ENCODE measurements at regions not wholly inside any gene's neighbourhood (a gene's known extent, or its start where the extent isn't known, plus 50 kb on each side); places are given as distances from the start of the nearest gene placed in this dataset.

- Mint-ChIP-seq H3K4me1 (ENCODE audit: low read depth) (no peaks in the 10 kb centered on the region), H3K27ac (no peak overlapping the region), H3K36me3 (ENCODE audit: low read depth) (no peaks in the 10 kb centered on the region), H3K9me3 (peaks cover 4% of the 10 kb centered on the region), H3K4me3 (no peak overlapping the region), H3K27me3 (no peaks in the 10 kb centered on the region)
- intact Hi-C loops (cut with DNase I, micrococcal nuclease) = no loop called here
- Histone ChIP-seq H3K9me3 (ENCODE audit: control insufficient read depth in 1 of 2, insufficient read depth in 1 of 2, low read length in 2 of 2) (peaks cover 0 to 9% of the 10 kb centered on the region in 2 experiments), H3K4me3 (ENCODE audit: low read length) (no peak overlapping the region), H3K4me1 (ENCODE audit: insufficient read depth, low read length) (no peaks in the 10 kb centered on the region), H3K36me3 (ENCODE audit: insufficient read depth, low read length) (no peaks in the 10 kb centered on the region), H3K27me3 (ENCODE audit: control insufficient read depth in 1 of 2, insufficient read depth in 2 of 2, low read length in 2 of 2) (no peaks in the 10 kb centered on the region), H3K27ac (ENCODE audit: low read depth in 1 of 2, low read length in 2 of 2) (no peak overlapping the region)
- TF ChIP-seq, protein P1, sequence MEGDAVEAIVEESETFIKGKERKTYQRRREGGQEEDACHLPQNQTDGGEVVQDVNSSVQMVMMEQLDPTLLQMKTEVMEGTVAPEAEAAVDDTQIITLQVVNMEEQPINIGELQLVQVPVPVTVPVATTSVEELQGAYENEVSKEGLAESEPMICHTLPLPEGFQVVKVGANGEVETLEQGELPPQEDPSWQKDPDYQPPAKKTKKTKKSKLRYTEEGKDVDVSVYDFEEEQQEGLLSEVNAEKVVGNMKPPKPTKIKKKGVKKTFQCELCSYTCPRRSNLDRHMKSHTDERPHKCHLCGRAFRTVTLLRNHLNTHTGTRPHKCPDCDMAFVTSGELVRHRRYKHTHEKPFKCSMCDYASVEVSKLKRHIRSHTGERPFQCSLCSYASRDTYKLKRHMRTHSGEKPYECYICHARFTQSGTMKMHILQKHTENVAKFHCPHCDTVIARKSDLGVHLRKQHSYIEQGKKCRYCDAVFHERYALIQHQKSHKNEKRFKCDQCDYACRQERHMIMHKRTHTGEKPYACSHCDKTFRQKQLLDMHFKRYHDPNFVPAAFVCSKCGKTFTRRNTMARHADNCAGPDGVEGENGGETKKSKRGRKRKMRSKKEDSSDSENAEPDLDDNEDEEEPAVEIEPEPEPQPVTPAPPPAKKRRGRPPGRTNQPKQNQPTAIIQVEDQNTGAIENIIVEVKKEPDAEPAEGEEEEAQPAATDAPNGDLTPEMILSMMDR (IDR thresholded peaks at IDR 0.05) = no peak
- ChIA-PET POLR2A (no interaction called here), CTCF (no interaction called here)
- no peak for DNase-seq
- ATAC-seq (ENCODE audit: poor library complexity) = no peak
These were observed 1397.8 kb upstream of the ADGRB3 start for GRCh38 chr6:67237277-67237676.

- POLR2A ChIA-PET = no interaction called here
- Mint-ChIP-seq H3K27ac (no peak overlapping the region), H3K4me3 (no peak overlapping the region), H3K4me1 (ENCODE audit: low read depth) (no peaks in the 10 kb centered on the region), H3K27me3 (no peaks in the 10 kb centered on the region), H3K36me3 (ENCODE audit: low read depth) (no peaks in the 10 kb centered on the region), H3K9me3 (peaks cover 8% of the 10 kb centered on the region)
- Histone ChIP-seq H3K36me3 (ENCODE audit: insufficient read depth, low read length) (no peaks in the 10 kb centered on the region), H3K27ac (ENCODE audit: low read depth in 1 of 2, low read length in 2 of 2) (no peak overlapping the region), H3K9me3 (ENCODE audit: control insufficient read depth in 1 of 2, insufficient read depth in 1 of 2, low read length in 2 of 2) (no peaks in the 10 kb centered on the region), H3K4me3 (ENCODE audit: low read length) (no peak overlapping the region), H3K27me3 (ENCODE audit: control insufficient read depth in 1 of 2, insufficient read depth in 2 of 2, low read length in 2 of 2) (no peaks in the 10 kb centered on the region), H3K4me1 (ENCODE audit: insufficient read depth, low read length) (no peaks in the 10 kb centered on the region)
- DNase-seq = no peak
- no peak for ATAC-seq (ENCODE audit: poor library complexity)
- intact Hi-C loops (cut with DNase I, micrococcal nuclease) = no loop called here
- TF ChIP-seq, protein P1 (IDR thresholded peaks at IDR 0.05) = no peak
- CTCF ChIA-PET = no interaction called here
These were observed 1404.0 kb upstream of the ADGRB3 start for GRCh38 chr6:67231092-67231491.

DNA sequence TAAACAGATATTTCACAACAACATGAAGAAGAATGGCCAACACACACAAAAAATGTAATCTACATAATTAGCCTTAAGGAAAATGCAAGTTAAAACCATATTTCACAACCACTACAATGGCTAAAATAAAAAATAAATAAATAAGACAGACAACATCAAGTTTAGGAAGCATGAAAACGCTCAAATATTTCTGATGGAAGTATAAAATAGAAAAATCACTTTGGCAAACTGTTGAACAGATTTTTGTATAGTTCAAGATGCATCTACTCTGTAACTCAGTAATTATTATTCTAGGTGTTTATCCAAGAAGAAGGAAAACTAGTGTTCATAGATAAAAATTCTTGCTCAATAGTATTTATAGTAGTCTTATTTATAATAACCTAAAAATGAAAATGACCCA is 1410.1 kb upstream of the ADGRB3 start:
- no peaks in the 10 kb centered on the region for H3K27me3 ChIP-seq (ENCODE audit: control insufficient read depth in 1 of 2, insufficient read depth in 2 of 2, low read length in 2 of 2)
- Mint-ChIP-seq H3K36me3 (ENCODE audit: low read depth) (no peaks in the 10 kb centered on the region), H3K27me3 (no peaks in the 10 kb centered on the region), H3K4me3 (no peak overlapping the region), H3K27ac (no peak overlapping the region), H3K9me3 (peaks cover 8% of the 10 kb centered on the region), H3K4me1 (ENCODE audit: low read depth) (no peaks in the 10 kb centered on the region)
- H3K36me3 ChIP-seq (ENCODE audit: insufficient read depth, low read length) = no peaks in the 10 kb centered on the region
- ChIA-PET CTCF (no interaction called here), POLR2A (no interaction called here)
- H3K27ac ChIP-seq (ENCODE audit: low read depth in 1 of 2, low read length in 2 of 2) = no peak overlapping the region
- H3K9me3 ChIP-seq (ENCODE audit: control insufficient read depth in 1 of 2, insufficient read depth in 1 of 2, low read length in 2 of 2) = no peaks in the 10 kb centered on the region
- intact Hi-C loops (cut with DNase I, micrococcal nuclease) = no loop called here
- DNase-seq = no peak
- no peak overlapping the region for H3K4me3 ChIP-seq (ENCODE audit: low read length)
- H3K4me1 ChIP-seq (ENCODE audit: insufficient read depth, low read length) = no peaks in the 10 kb centered on the region
- no peak for ATAC-seq (ENCODE audit: poor library complexity)
- TF ChIP-seq, protein P1 (IDR thresholded peaks at IDR 0.05) = no peak
